Trophoblast cell (in vitro differentiated cells and primary cell): ENCODE measurements at regions not wholly inside any gene's neighbourhood (a gene's known extent, or its start where the extent isn't known, plus 50 kb on each side); places are given as distances from the start of the nearest gene placed in this dataset.

Source experiments
- DNase-seq, 2 donors: peaks; one replicate each; pipeline ENCODE4 v3.0.0-alpha.2; 2016
- H2AFZ ChIP-seq: 2 replicates; pipeline ENCODE4 v1.6.1; 2013; ENCODE audit warnings: low read length, moderate library complexity, mild to moderate bottlenecking; ENCODE audit not compliant: insufficient read depth, poor library complexity
- H2AK5ac ChIP-seq: 2 replicates; pipeline ENCODE4 v1.6.1; 2013; ENCODE audit warnings: mild to moderate bottlenecking, low read length
- H2BK120ac ChIP-seq: 2 replicates; pipeline ENCODE4 v1.6.1; 2013; ENCODE audit warnings: low read length, mild to moderate bottlenecking, moderate library complexity; ENCODE audit not compliant: insufficient read depth, poor library complexity
- H2BK12ac ChIP-seq: 2 replicates; pipeline ENCODE4 v1.6.1; 2013; ENCODE audit warnings: mild to moderate bottlenecking, low read length, moderate library complexity
- H2BK5ac ChIP-seq: 2 replicates; pipeline ENCODE4 v1.6.1; 2013; ENCODE audit warnings: low read length, low read depth, moderate library complexity, mild to moderate bottlenecking; ENCODE audit not compliant: poor library complexity
- H3K14ac ChIP-seq: 2 replicates; pipeline ENCODE4 v1.6.1; 2013; ENCODE audit warnings: mild to moderate bottlenecking, low read length
- H3K18ac ChIP-seq: 2 replicates; pipeline ENCODE4 v1.6.1; 2013; ENCODE audit warnings: mild to moderate bottlenecking, low read length
- H3K23ac ChIP-seq: 2 replicates; pipeline ENCODE4 v1.6.1; 2013; ENCODE audit warnings: low read length
- H3K27ac ChIP-seq: 2 replicates; pipeline ENCODE4 v1.5.1; 2013; ENCODE audit warnings: low read depth, mild to moderate bottlenecking, inconsistent platforms, low read length, moderate library complexity
- H3K27me3 ChIP-seq: 2 replicates; pipeline ENCODE4 v1.6.1; 2013; ENCODE audit warnings: inconsistent platforms, mild to moderate bottlenecking, low read length, moderate library complexity; ENCODE audit not compliant: insufficient read depth
- H3K36me3 ChIP-seq, 2 experiments: 1 replicate in 1 of 2; 2 replicates in 1 of 2; pipeline ENCODE4 v1.6.1; 2013; ENCODE audit warnings: low read length in 2 of 2, mild to moderate bottlenecking in 2 of 2, moderate library complexity in 1 of 2; ENCODE audit not compliant: insufficient read depth in 2 of 2, control insufficient read depth in 1 of 2
- H3K4ac ChIP-seq: 2 replicates; pipeline ENCODE4 v1.6.1; 2013; ENCODE audit warnings: low read depth, mild to moderate bottlenecking, low read length, moderate library complexity
- H3K4me1 ChIP-seq, 2 experiments: 1 replicate in 1 of 2; 2 replicates in 1 of 2; pipeline ENCODE4 v1.6.1; 2013; ENCODE audit warnings: low read length in 2 of 2, mild to moderate bottlenecking in 2 of 2, moderate library complexity in 1 of 2; ENCODE audit not compliant: insufficient read depth in 2 of 2, control insufficient read depth in 1 of 2
- H3K4me2 ChIP-seq: 2 replicates; pipeline ENCODE4 v1.6.1; 2013; ENCODE audit warnings: inconsistent platforms, mild to moderate bottlenecking, low read length, moderate library complexity
- H3K4me3 ChIP-seq: 2 replicates; pipeline ENCODE4 v1.5.1; 2013; ENCODE audit warnings: mild to moderate bottlenecking, low read depth, low read length, inconsistent platforms
- H3K79me1 ChIP-seq: one replicate; pipeline ENCODE4 v1.6.1; 2013; ENCODE audit warnings: low read length
- H3K79me2 ChIP-seq: 2 replicates; pipeline ENCODE4 v1.6.1; 2013; ENCODE audit warnings: low read length, mild to moderate bottlenecking; ENCODE audit not compliant: control insufficient read depth, insufficient read depth, poor library complexity
- H3K9ac ChIP-seq: 2 replicates; pipeline ENCODE4 v1.6.1; 2013; ENCODE audit warnings: mild to moderate bottlenecking, low read length
- H3K9me3 ChIP-seq: 2 replicates; pipeline ENCODE4 v1.6.1; 2013; ENCODE audit warnings: low read depth, mild to moderate bottlenecking, control low read depth, inconsistent platforms, low read length; ENCODE audit not compliant: insufficient read depth
- H4K12ac ChIP-seq: 2 replicates; pipeline ENCODE4 v1.6.1; 2013; ENCODE audit warnings: low read depth, mild to moderate bottlenecking, low read length, moderate library complexity
- H4K8ac ChIP-seq: 2 replicates; pipeline ENCODE4 v1.6.1; 2013; ENCODE audit warnings: low read depth, mild to moderate bottlenecking, low read length, moderate library complexity
- H4K91ac ChIP-seq: one replicate; pipeline ENCODE4 v1.6.1; 2013; ENCODE audit warnings: low read depth, mild to moderate bottlenecking, low read length, moderate library complexity
- WGBS: extraction: QIAGEN DNeasy Blood & Tissue Kit; methylation state at CpG from one replicate; pipeline ENCODE4 v1.1.7; 2013; ENCODE audit warnings: missing lambda C conversion rate; ENCODE audit not compliant: insufficient read length, insufficient coverage; ENCODE audit errors: extremely low coverage; 5-methylcytosine and 5-hydroxymethylcytosine counted together

- Histone ChIP-seq H2AFZ (no peak overlapping the region), H3K36me3 (no peaks in the 10 kb centered on the region), H3K79me1 (no peaks in the 10 kb centered on the region), H3K79me2 (no peaks in the 10 kb centered on the region), H3K4me2 (no peak overlapping the region), H3K27me3 (no peaks in the 10 kb centered on the region), H2AK5ac (no peak overlapping the region), H4K12ac (no peak overlapping the region), H2BK120ac (no peak overlapping the region), H3K23ac (no peak overlapping the region), H4K8ac (no peak overlapping the region), H2BK12ac (no peak overlapping the region), H3K4me1 (no peaks in the 10 kb centered on the region), H3K4ac (no peak overlapping the region), H3K4me3 (no peak overlapping the region), H4K91ac (no peak overlapping the region), H2BK5ac (no peak overlapping the region), H3K9ac (no peak overlapping the region), H3K14ac (no peak overlapping the region), H3K9me3 (peaks cover 2% of the 10 kb centered on the region), H3K27ac (no peak overlapping the region), H3K18ac (no peak overlapping the region)
- DNase-seq: no peak
- WGBS: no CpG with 5 or more reads among the region's 14 CpGs
These were observed 241.8 kb downstream of the RBFOX3 start for GRCh38 chr17:79369001-79369400.

- Histone ChIP-seq H3K79me1 (no peaks in the 10 kb centered on the region), H3K18ac (no peak overlapping the region), H4K91ac (no peak overlapping the region), H3K79me2 (no peaks in the 10 kb centered on the region), H3K4me2 (no peak overlapping the region), H2BK12ac (no peak overlapping the region), H3K27ac (no peak overlapping the region), H3K4ac (no peak overlapping the region), H3K9ac (no peak overlapping the region), H4K12ac (no peak overlapping the region), H3K27me3 (no peaks in the 10 kb centered on the region), H2AK5ac (no peak overlapping the region), H2BK5ac (no peak overlapping the region), H3K14ac (no peak overlapping the region), H3K23ac (no peak overlapping the region), H4K8ac (no peak overlapping the region), H2BK120ac (no peak overlapping the region), H3K36me3 (no peaks in the 10 kb centered on the region), H3K4me3 (no peak overlapping the region), H3K4me1 (no peaks in the 10 kb centered on the region), H2AFZ (no peak overlapping the region), H3K9me3 (peaks cover 2% of the 10 kb centered on the region)
- no peak for DNase-seq
- WGBS: no CpG with 5 or more reads among the region's 9 CpGs
These were observed 242.3 kb downstream of the RBFOX3 start for GRCh38 chr17:79368521-79368920.

GRCh38 chr17:79366988-79367571 lies 243.8 kb downstream of the RBFOX3 start:
- Histone ChIP-seq H2BK120ac (no peak overlapping the region), H2AK5ac (no peak overlapping the region), H3K9ac (no peak overlapping the region), H3K14ac (no peak overlapping the region), H3K18ac (no peak overlapping the region), H3K4ac (no peak overlapping the region), H3K27me3 (no peaks in the 10 kb centered on the region), H3K23ac (no peak overlapping the region), H3K4me3 (no peak overlapping the region), H4K91ac (no peak overlapping the region), H3K36me3 (no peaks in the 10 kb centered on the region), H2BK12ac (no peak overlapping the region), H3K4me1 (no peaks in the 10 kb centered on the region), H3K79me1 (no peaks in the 10 kb centered on the region), H2AFZ (no peak overlapping the region), H3K27ac (no peak overlapping the region), H3K79me2 (no peaks in the 10 kb centered on the region), H2BK5ac (no peak overlapping the region), H3K9me3 (peaks cover 2% of the 10 kb centered on the region), H4K8ac (no peak overlapping the region), H4K12ac (no peak overlapping the region), H3K4me2 (no peak overlapping the region)
- WGBS: 0% methylated on average over 1 of the region's 12 CpGs
- DNase-seq: no peak

- no peak overlapping the region for H4K8ac ChIP-seq
- H4K12ac ChIP-seq: no peak overlapping the region
- H2AFZ ChIP-seq: no peak overlapping the region
- no peak overlapping the region for H3K4me2 ChIP-seq
- no CpG with 5 or more reads among the region's 28 CpGs for WGBS
- H2BK5ac ChIP-seq: no peak overlapping the region
- no peaks in the 10 kb centered on the region for H3K79me2 ChIP-seq
- H3K14ac ChIP-seq: no peak overlapping the region
- H3K9me3 ChIP-seq: peaks cover 2% of the 10 kb centered on the region
- peak overlapping the region; percentile 17 for H3K4me3 ChIP-seq
- H3K27ac ChIP-seq: no peak overlapping the region
- DNase-seq: no peak
- H2AK5ac ChIP-seq: no peak overlapping the region
- no peak overlapping the region for H3K18ac ChIP-seq
- H3K79me1 ChIP-seq: no peaks in the 10 kb centered on the region
- H3K23ac ChIP-seq: no peak overlapping the region
- no peaks in the 10 kb centered on the region for H3K27me3 ChIP-seq
- H4K91ac ChIP-seq: no peak overlapping the region
- no peaks in the 10 kb centered on the region for H3K36me3 ChIP-seq
- H3K4ac ChIP-seq: no peak overlapping the region
- no peak overlapping the region for H2BK120ac ChIP-seq
- no peak overlapping the region for H2BK12ac ChIP-seq
- H3K4me1 ChIP-seq: no peaks in the 10 kb centered on the region
- H3K9ac ChIP-seq: no peak overlapping the region
These were observed 244.7 kb downstream of the RBFOX3 start for GRCh38 chr17:79365836-79366770.
